ES-I3 (cell line): ENCODE measurements at regions not wholly inside any gene's neighbourhood (a gene's known extent, or its start where the extent isn't known, plus 50 kb on each side); places are given as distances from the start of the nearest gene placed in this dataset.

Experiments used
- H3K36me3 ChIP-seq: 2 replicates; pipeline ENCODE4 v1.6.1; 2013; ENCODE audit warnings: mild to moderate bottlenecking, low read length, control low read depth, moderate library complexity; ENCODE audit not compliant: insufficient read depth
- H3K4me1 ChIP-seq: 2 replicates; pipeline ENCODE4 v1.6.1; 2013; ENCODE audit warnings: mild to moderate bottlenecking, control low read depth, low read length; ENCODE audit not compliant: insufficient read depth
- H3K9ac ChIP-seq: 2 replicates; pipeline ENCODE4 v1.6.1; 2013; ENCODE audit warnings: low read depth, mild to moderate bottlenecking, low read length, moderate library complexity
- H3K9me3 ChIP-seq: 2 replicates; pipeline ENCODE4 v1.6.1; 2013; ENCODE audit warnings: mild to moderate bottlenecking, low read length, moderate library complexity; ENCODE audit not compliant: control insufficient read depth, insufficient read depth

DNA sequence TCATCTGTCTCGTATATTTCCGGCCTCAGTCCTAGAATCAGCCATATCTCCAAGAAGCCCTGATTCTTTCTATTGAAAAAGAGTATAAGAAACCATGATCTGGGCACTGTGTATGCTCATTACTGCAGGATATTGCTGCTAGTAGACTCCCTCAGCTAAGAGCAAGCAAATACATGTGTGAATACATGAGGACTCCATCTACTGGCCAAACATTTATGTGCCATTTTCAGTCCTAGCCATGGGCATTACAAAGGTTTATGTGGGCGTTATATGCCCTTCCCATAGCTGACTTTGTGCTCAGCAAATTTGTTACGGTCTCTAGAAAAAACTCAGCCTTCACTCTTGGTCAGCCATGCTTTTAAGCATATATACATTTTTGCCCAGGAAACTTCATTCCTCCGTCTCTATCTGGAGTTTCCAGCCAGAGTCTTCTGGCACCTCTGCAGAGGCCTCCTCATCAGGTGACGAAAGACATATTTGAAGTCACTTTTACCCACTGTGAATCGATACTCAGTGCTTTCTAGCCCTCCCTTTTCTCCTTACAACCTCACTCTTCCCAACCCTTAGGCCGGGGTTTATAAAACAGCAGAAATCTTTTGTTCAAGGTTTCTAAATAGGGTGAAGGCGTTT lies 1495.6 kb upstream of the CDH6 start:
- Histone ChIP-seq H3K36me3 (no peaks in the 10 kb centered on the region), H3K9me3 (no peaks in the 10 kb centered on the region), H3K4me1 (no peaks in the 10 kb centered on the region), H3K9ac (no peak overlapping the region)

GRCh38 chr5:29697278-29697677 lies 1496.2 kb upstream of the CDH6 start:
- Histone ChIP-seq H3K9me3 (no peaks in the 10 kb centered on the region), H3K4me1 (no peaks in the 10 kb centered on the region), H3K9ac (no peak overlapping the region)

GRCh38 chr5:29672678-29673077 lies 1520.8 kb upstream of the CDH6 start:
- Histone ChIP-seq H3K9ac (no peak overlapping the region), H3K36me3 (no peaks in the 10 kb centered on the region), H3K9me3 (no peaks in the 10 kb centered on the region; the same call in 1 of the 2 replicates), H3K4me1 (no peaks in the 10 kb centered on the region)

More at GRCh38 chr5:29697278-29697677, 1496.2 kb upstream of the CDH6 start:
- no peaks in the 10 kb centered on the region for H3K36me3 ChIP-seq

- Histone ChIP-seq H3K4me1 (no peaks in the 10 kb centered on the region), H3K9ac (no peak overlapping the region), H3K9me3 (no peaks in the 10 kb centered on the region), H3K36me3 (no peaks in the 10 kb centered on the region)
Measured at GRCh38 chr5:29662876-29663275, 1530.6 kb upstream of the CDH6 start.

- no peaks in the 10 kb centered on the region for H3K4me1 ChIP-seq
- no peaks in the 10 kb centered on the region for H3K36me3 ChIP-seq
- no peak overlapping the region for H3K9ac ChIP-seq
- H3K9me3 ChIP-seq: no peaks in the 10 kb centered on the region
Measured at GRCh38 chr5:29654954-29655353, 1538.5 kb upstream of the CDH6 start.

DNA sequence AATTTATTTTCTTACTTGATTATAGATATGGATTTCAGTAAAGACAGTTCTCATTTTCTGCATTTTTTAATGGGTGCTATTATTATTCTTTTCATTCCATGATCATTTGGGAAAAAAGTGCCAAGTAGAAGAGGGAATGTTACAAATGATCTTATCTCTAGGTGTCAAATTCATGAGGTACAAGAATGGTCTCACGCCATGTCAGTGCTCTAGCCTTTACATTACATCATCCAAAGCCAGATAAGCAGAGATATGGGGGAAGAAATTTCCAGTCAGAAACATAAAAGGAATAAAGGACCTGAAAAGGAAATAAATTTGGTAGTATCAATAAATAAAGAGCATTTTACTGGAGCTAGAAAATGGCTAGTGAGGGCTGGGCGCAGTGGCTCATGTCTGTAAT lies 1544.2 kb upstream of the CDH6 start:
- Histone ChIP-seq H3K9me3 (no peaks in the 10 kb centered on the region), H3K9ac (no peak overlapping the region), H3K36me3 (no peaks in the 10 kb centered on the region), H3K4me1 (no peaks in the 10 kb centered on the region)

DNA sequence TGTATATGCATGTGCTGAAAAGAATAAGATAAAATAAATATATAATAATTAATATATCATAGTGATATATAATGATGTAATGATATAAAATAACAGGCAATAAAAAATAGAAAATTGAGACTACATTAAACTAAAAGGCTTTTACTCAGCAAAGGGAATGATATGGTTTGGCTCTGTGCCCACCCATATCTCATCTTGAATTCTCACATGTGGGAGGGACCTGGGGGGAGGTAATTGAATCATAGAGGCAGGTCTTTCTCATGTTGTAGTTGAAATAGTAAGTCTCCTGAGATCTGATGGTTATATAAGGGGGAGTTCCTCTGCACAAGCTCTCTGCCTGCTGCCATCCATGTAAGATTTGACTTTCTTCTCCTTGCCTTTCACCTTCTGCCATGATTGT lies 1550.9 kb upstream of the CDH6 start:
- Histone ChIP-seq H3K9me3 (no peaks in the 10 kb centered on the region), H3K4me1 (no peaks in the 10 kb centered on the region), H3K36me3 (no peaks in the 10 kb centered on the region), H3K9ac (no peak overlapping the region)

GRCh38 chr5:29614206-29614605 lies 1579.3 kb upstream of the CDH6 start:
- no peaks in the 10 kb centered on the region for H3K36me3 ChIP-seq
- no peaks in the 10 kb centered on the region for H3K4me1 ChIP-seq
- no peaks in the 10 kb centered on the region for H3K9me3 ChIP-seq
- no peak overlapping the region for H3K9ac ChIP-seq

DNA sequence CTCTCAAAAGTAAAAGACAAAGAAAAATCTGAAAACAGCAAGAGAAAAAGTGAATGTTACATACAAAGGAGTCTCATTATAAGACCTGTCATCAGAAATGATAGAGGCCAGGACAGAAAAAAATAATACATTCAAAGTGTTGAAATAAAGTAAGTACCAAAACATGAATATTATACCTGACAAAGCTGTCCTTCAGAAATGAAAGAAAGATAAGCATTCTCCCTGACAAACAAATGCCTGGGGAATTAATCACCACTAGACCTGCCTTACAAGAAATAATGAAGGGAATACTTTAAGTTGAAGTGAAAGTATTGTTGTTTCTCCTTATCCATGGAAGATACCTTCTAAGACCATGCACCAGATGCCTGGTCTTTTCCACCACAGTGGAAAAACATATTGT lies 1605.2 kb upstream of the CDH6 start:
- Histone ChIP-seq H3K4me1 (no peaks in the 10 kb centered on the region), H3K9me3 (no peaks in the 10 kb centered on the region), H3K9ac (no peak overlapping the region), H3K36me3 (no peaks in the 10 kb centered on the region)

GRCh38 chr5:29587832-29588231 lies 1605.7 kb upstream of the CDH6 start:
- no peak overlapping the region for H3K9ac ChIP-seq
- no peaks in the 10 kb centered on the region for H3K9me3 ChIP-seq
- no peaks in the 10 kb centered on the region for H3K36me3 ChIP-seq
- no peaks in the 10 kb centered on the region for H3K4me1 ChIP-seq

- Histone ChIP-seq H3K9ac (no peak overlapping the region), H3K9me3 (no peaks in the 10 kb centered on the region), H3K4me1 (no peaks in the 10 kb centered on the region), H3K36me3 (no peaks in the 10 kb centered on the region)
Measured at GRCh38 chr5:29568028-29568427, 1625.5 kb upstream of the CDH6 start.

DNA sequence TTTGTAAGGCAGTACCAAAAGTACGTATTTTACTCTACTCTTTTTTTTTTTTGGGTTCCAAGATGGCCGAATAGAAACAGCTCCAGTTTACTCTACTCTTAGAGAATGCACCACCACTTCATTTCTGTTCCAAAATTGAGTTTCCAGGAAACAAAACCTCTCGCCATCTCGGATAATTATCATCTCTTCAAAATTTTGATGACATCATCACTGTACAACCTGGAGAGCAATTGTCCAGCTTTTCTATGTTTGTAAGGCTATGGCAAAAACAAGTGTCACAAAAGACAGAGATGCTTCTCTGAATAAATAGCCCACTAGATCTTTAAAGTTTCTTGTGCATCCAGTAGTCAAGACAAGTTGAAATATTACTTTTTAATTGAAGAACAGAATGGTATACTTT lies 1631.9 kb upstream of the CDH6 start:
- H3K9ac ChIP-seq: no peak overlapping the region
- H3K9me3 ChIP-seq: no peaks in the 10 kb centered on the region
- no peaks in the 10 kb centered on the region for H3K4me1 ChIP-seq
- no peaks in the 10 kb centered on the region for H3K36me3 ChIP-seq

DNA sequence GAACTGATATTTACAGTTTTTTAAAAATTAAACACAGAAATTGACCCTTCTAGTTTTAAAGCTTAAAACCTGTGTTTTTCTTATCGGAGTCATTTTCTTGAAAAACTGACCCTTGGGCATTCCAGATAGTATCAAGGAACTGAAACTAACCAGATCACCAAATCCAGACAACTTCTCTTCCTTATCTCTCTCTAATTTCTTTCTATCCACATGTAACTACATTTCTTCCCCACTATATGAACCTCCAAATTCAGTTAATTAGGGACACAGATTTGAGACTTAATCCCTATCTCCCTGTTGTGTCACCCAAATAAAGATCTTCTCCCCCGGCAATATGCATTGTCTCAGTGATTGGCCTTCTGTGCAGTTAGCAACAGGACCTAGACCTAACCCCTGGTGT lies 1643.0 kb upstream of the CDH6 start:
- H3K4me1 ChIP-seq: no peaks in the 10 kb centered on the region
- H3K36me3 ChIP-seq: no peaks in the 10 kb centered on the region
- H3K9ac ChIP-seq: no peak overlapping the region
- no peaks in the 10 kb centered on the region for H3K9me3 ChIP-seq

- no peaks in the 10 kb centered on the region for H3K9me3 ChIP-seq
- H3K36me3 ChIP-seq: no peaks in the 10 kb centered on the region
- H3K4me1 ChIP-seq: no peaks in the 10 kb centered on the region
- H3K9ac ChIP-seq: no peak overlapping the region
Measured at GRCh38 chr5:29548262-29548661, 1645.2 kb upstream of the CDH6 start.

DNA sequence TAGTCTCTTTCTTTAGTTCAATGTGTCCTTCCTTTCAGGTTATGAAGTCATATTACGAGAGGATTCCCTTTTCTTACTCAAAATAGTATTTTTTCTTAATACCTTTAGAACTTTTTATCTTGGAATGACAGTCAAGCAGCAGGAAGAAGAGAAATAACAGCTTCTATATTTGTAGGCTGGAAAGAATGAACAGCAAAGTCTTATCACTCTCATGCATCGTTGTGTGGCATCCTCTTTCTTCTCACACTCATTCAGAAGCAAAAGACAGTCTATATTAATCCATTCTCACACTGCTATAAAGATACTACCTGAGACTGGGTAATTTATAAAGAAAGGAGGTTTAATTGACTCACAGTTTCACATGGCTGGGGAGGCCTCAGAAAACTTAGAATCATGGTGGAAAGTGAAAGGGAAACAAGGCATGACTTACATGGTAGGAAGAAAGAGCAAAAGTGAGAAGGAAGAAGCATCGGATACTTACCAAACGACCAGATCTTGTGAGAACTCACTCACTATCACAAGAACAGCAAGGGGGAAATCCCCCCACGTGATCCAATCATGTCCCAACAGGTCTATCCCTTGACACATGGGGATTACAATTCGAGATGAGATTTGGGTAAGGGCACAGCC lies 1646.1 kb upstream of the CDH6 start:
- H3K9me3 ChIP-seq: no peaks in the 10 kb centered on the region
- no peaks in the 10 kb centered on the region for H3K36me3 ChIP-seq
- H3K9ac ChIP-seq: no peak overlapping the region
- H3K4me1 ChIP-seq: no peaks in the 10 kb centered on the region
